ENCODE measurements at regions not wholly inside any gene's neighbourhood (a gene's known extent, or its start where the extent isn't known, plus 50 kb on each side); places are given as distances from the start of the nearest gene placed in this dataset.

GRCh38 chr11:119829402-119829801 is 100.4 kb upstream of the NECTIN1 start:
- intact Hi-C loops (cut with micrococcal nuclease): no loop called here
- POLR2A ChIA-PET: interaction anchor here (0.6 to 1.0 kb wide), 3 partner anchors 81 to 285 kb away, joined by 3 read pairs; no protein-coding TSS in a partner anchor
- Mint-ChIP-seq H3K4me1 (ENCODE audit: insufficient read depth, unreplicated experiment) (no peaks in the 10 kb centered on the region), H3K27ac (ENCODE audit: low read depth, unreplicated experiment) (no peak overlapping the region), H3K36me3 (ENCODE audit: insufficient read depth, unreplicated experiment) (no peaks in the 10 kb centered on the region), H3K9me3 (ENCODE audit: unreplicated experiment) (no peaks in the 10 kb centered on the region), H3K4me3 (ENCODE audit: unreplicated experiment) (no peak overlapping the region), H3K27me3 (ENCODE audit: insufficient read depth, unreplicated experiment) (peaks cover 51% of the 10 kb centered on the region)
- no peak for DNase-seq (ENCODE audit: unreplicated experiment)
- no TSS peak for BruUV-seq (replicated peaks)
- TF ChIP-seq, protein P1, sequence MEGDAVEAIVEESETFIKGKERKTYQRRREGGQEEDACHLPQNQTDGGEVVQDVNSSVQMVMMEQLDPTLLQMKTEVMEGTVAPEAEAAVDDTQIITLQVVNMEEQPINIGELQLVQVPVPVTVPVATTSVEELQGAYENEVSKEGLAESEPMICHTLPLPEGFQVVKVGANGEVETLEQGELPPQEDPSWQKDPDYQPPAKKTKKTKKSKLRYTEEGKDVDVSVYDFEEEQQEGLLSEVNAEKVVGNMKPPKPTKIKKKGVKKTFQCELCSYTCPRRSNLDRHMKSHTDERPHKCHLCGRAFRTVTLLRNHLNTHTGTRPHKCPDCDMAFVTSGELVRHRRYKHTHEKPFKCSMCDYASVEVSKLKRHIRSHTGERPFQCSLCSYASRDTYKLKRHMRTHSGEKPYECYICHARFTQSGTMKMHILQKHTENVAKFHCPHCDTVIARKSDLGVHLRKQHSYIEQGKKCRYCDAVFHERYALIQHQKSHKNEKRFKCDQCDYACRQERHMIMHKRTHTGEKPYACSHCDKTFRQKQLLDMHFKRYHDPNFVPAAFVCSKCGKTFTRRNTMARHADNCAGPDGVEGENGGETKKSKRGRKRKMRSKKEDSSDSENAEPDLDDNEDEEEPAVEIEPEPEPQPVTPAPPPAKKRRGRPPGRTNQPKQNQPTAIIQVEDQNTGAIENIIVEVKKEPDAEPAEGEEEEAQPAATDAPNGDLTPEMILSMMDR (IDR thresholded peaks at IDR 0.05; ENCODE audit: unreplicated experiment): no peak
- CTCF ChIA-PET: interaction anchor here (0.7 kb wide), 1 partner anchor 30 kb away, joined by 4 read pairs; no protein-coding TSS in a partner anchor

DNA sequence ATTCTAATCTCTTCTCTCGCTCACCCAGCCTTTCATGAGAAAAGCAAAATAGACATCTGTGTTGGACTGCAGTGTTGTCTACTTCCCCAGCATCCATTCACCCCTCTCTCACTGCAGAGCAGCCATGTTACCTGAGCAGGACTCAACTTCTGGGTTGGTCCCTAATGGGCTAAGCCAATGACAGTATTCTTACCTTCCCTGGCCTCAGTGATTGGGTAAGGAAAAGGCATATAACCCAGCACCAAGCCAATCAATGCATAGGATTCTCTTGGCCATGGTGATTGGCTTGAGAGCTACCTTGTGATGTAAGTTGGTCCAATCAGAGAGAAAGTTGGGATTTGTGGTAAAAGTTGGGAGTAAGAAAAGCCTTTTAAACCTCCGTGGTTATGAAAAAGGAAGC is 99.8 kb upstream of the NECTIN1 start:
- BruUV-seq (replicated peaks): no TSS peak
- DNase-seq (ENCODE audit: unreplicated experiment): no peak
- intact Hi-C loops (cut with micrococcal nuclease): no loop called here
- TF ChIP-seq, protein P1 (IDR thresholded peaks at IDR 0.05; ENCODE audit: unreplicated experiment): no peak
- no peaks in the 10 kb centered on the region for H3K9me3 Mint-ChIP-seq (ENCODE audit: unreplicated experiment)
- H3K4me3 Mint-ChIP-seq (ENCODE audit: unreplicated experiment): no peak overlapping the region
- H3K4me1 Mint-ChIP-seq (ENCODE audit: insufficient read depth, unreplicated experiment): no peaks in the 10 kb centered on the region
- no peaks in the 10 kb centered on the region for H3K36me3 Mint-ChIP-seq (ENCODE audit: insufficient read depth, unreplicated experiment)
- peaks cover 50% of the 10 kb centered on the region for H3K27me3 Mint-ChIP-seq (ENCODE audit: insufficient read depth, unreplicated experiment)
- ChIA-PET CTCF (no interaction called here), POLR2A (interaction anchor here (0.6 kb wide), 2 partner anchors 80 to 282 kb away, joined by 3 read pairs; no protein-coding TSS in a partner anchor)
- H3K27ac Mint-ChIP-seq (ENCODE audit: low read depth, unreplicated experiment): no peak overlapping the region

GRCh38 chr11:119828006-119828405 is 99.0 kb upstream of the NECTIN1 start:
- no peaks in the 10 kb centered on the region for H3K36me3 Mint-ChIP-seq (ENCODE audit: insufficient read depth, unreplicated experiment)
- H3K9me3 Mint-ChIP-seq (ENCODE audit: unreplicated experiment): no peaks in the 10 kb centered on the region
- POLR2A ChIA-PET: no interaction called here
- no TSS peak for BruUV-seq (replicated peaks)
- intact Hi-C loops (cut with micrococcal nuclease): no loop called here
- DNase-seq (ENCODE audit: unreplicated experiment): no peak
- CTCF ChIA-PET: no interaction called here
- TF ChIP-seq, protein P1 (IDR thresholded peaks at IDR 0.05; ENCODE audit: unreplicated experiment): no peak
- H3K27me3 Mint-ChIP-seq (ENCODE audit: insufficient read depth, unreplicated experiment): peaks cover 53% of the 10 kb centered on the region
- H3K4me3 Mint-ChIP-seq (ENCODE audit: unreplicated experiment): no peak overlapping the region
- H3K4me1 Mint-ChIP-seq (ENCODE audit: insufficient read depth, unreplicated experiment): no peaks in the 10 kb centered on the region
- no peak overlapping the region for H3K27ac Mint-ChIP-seq (ENCODE audit: low read depth, unreplicated experiment)

DNA sequence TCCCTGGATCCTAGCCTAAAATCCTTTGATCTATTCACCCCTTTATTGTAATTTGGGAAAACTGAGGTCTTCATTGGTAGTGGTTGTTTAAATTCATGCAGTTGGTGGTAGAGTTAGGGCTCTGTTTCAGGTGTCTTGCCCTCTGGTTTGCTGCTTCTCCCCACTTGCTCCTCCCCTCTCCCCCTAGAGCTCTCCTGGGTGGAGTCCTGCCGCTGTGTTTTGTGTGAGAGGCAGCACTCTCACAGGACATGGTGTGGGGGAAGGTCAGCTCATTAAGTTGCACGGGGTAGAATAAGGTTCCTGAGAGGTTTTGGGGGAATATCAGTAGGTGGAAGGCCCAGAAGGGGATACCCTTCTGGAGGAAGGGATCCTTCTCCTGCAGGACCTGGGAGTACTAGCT is 98.1 kb upstream of the NECTIN1 start:
- no peak for DNase-seq (ENCODE audit: unreplicated experiment)
- Mint-ChIP-seq H3K9me3 (ENCODE audit: unreplicated experiment) (no peaks in the 10 kb centered on the region), H3K27ac (ENCODE audit: low read depth, unreplicated experiment) (no peak overlapping the region), H3K27me3 (ENCODE audit: insufficient read depth, unreplicated experiment) (peaks cover 60% of the 10 kb centered on the region), H3K36me3 (ENCODE audit: insufficient read depth, unreplicated experiment) (no peaks in the 10 kb centered on the region), H3K4me3 (ENCODE audit: unreplicated experiment) (no peak overlapping the region), H3K4me1 (ENCODE audit: insufficient read depth, unreplicated experiment) (no peaks in the 10 kb centered on the region)
- ChIA-PET CTCF (no interaction called here), POLR2A (no interaction called here)
- intact Hi-C loops (cut with micrococcal nuclease): no loop called here
- BruUV-seq (replicated peaks): no TSS peak
- TF ChIP-seq, protein P1 (IDR thresholded peaks at IDR 0.05; ENCODE audit: unreplicated experiment): no peak

Measured in MCF 10A (cell line).